Heart left ventricle (tissue), 16 donors: ENCODE measurements at regions not wholly inside any gene's neighbourhood (a gene's known extent, or its start where the extent isn't known, plus 50 kb on each side); places are given as distances from the start of the nearest gene placed in this dataset.

Source experiments
- ATAC-seq, 4 donors: fragments of 200-7000 bp; cut with Tn5 transposase; one replicate each; pipeline ENCODE4 v1.9.1; 2020 to 2022; ENCODE audit warnings: moderate library complexity in 4 of 4, mild to moderate bottlenecking in 3 of 4, moderate number of reproducible peaks in 1 of 4
- DNase-seq, 5 donors: peaks; one replicate each; pipeline ENCODE4 v3.0.0-alpha.2; 2020
- H3K27ac ChIP-seq, 12 donors: fragments of 200-600 bp; sonication (generic) in 4 of 12; one replicate each; pipeline versions ENCODE4 v1.5.0 to v1.8.0; 2016 to 2022; ENCODE audit warnings: mild to moderate bottlenecking in 2 of 12
- H3K27me3 ChIP-seq, 9 donors: fragments of 200-600 bp; sonication (generic) in 2 of 9; one replicate each; pipeline versions ENCODE4 v1.5.1 to v1.8.0; 2016 to 2022; ENCODE audit warnings: mild to moderate bottlenecking in 3 of 9
- H3K36me3 ChIP-seq, 9 donors: fragments of 200-600 bp; sonication (generic) in 2 of 9; one replicate each; pipeline versions ENCODE4 v1.5.0 to v1.8.0; 2018 to 2022; ENCODE audit warnings: mild to moderate bottlenecking in 2 of 9
- H3K4me1 ChIP-seq, 12 donors: fragments of 200-600 bp; sonication (generic) in 4 of 12; one replicate each; pipeline versions ENCODE4 v1.5.0 to v1.8.0; 2016 to 2022; ENCODE audit warnings: mild to moderate bottlenecking in 3 of 12
- H3K4me3 ChIP-seq, 12 donors: fragments of 200-600 bp; sonication (generic) in 4 of 12; one replicate each; pipeline versions ENCODE4 v1.5.0 to v1.8.0; 2017 to 2022; ENCODE audit warnings: mild to moderate bottlenecking in 9 of 12, moderate library complexity in 4 of 12
- H3K9me3 ChIP-seq, 12 donors: fragments of 200-600 bp; sonication (generic) in 4 of 12; one replicate each; pipeline versions ENCODE4 v1.5.0 to v1.8.0; 2016 to 2022; ENCODE audit warnings: mild to moderate bottlenecking in 1 of 12
- POLR2A ChIP-seq, 2 donors: fragments of 450-650 bp; IDR thresholded peaks; one replicate each; pipeline ENCODE4 v1.6.1; 2017; ENCODE audit warnings: antibody characterized with exemption in 2 of 2, mild to moderate bottlenecking in 2 of 2, moderate library complexity in 2 of 2
- WGBS, 4 donors: extraction: QIAGEN DNeasy Blood & Tissue Kit in 2 of 4; methylation state at CpG; one replicate each; pipeline versions ENCODE4 v1.1.5 to v1.1.7; 2013 to 2018; 5-methylcytosine and 5-hydroxymethylcytosine counted together
- intact Hi-C, 10 donors: fragments of 100-400 bp; cut with DNase I; formaldehyde crosslinking; loops; one replicate each; pipeline versions ENCODE4 v1.11.1 to v1.14.2; 2022
- TF ChIP-seq, protein P1 (sequence below), 12 donors: fragments of 200-600 bp; sonication (generic) in 4 of 12; IDR thresholded peaks; one replicate each; pipeline versions ENCODE4 v1.5.0 to v1.8.0; 2018 to 2022; ENCODE audit warnings: antibody characterized with exemption in 12 of 12, mild to moderate bottlenecking in 5 of 12
- donor health status: ischemic (EF 13 %, LVEDD 7.1; RV severe dilation, severe dysfunction).
- donor health status: healthy with polysubstance abuse.
- donor health status: DM: no; HTN: yes; CAD: no.
- donor health status: DM: no; HTN: no; CAD: no.
- donor health status: ischemic (EF 25% LVEDD 6.9; RV normal size, moderate dysfunction).
- donor health status: ischemic (EF 25% LVEDD 5.7; RV mildly dilated, moderate dysfunction).
- donor health status: healthy.
- donor health status: DM: yes; HTN: yes; CAD: no.
- donor health status: ischemic (EF 35%, LVEDD 5.7; RV mildly dilated, moderate dysfunction).
- donor health status: nonischemic (EF 11% LVEDD 7.7; RV severe dilation, severe dysfunction).
- donor health status: DM: yes; HTN: yes; CAD: no.
- donor health status: PGD.
- donor health status: ischemic (EF 29% LVEDD 5.4; RV normal size, mild dysfunction).
- donor health status: nonischemic (EF 23%, LVEDD 6.1; RV moderate dilation, normal function).

DNA sequence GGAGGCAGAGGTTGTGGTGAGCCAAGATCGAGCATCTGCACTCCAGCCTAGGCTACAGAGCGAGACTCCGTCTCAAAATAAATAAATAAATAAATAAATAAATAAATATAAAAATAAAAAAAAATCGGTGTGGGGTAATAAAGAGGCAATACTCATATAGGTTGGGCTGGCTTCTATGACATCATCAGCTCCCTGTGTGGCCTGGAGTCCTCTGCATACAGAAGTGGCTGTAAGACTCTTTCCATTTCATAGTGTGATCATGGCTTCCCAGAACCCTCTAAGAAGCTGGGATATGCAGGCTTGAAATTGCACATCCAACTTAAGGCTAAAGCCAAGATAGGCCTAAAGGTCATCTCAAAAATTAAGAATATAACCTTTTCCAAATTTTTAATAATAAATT lies 101.6 kb downstream of the ZIC4 start:
- H3K36me3 ChIP-seq = no peaks in the 10 kb centered on the region
- no peaks in the 10 kb centered on the region for H3K4me1 ChIP-seq
- TF ChIP-seq POLR2A (IDR thresholded peaks at IDR 0.05) = no peak
- TF ChIP-seq, protein P1, sequence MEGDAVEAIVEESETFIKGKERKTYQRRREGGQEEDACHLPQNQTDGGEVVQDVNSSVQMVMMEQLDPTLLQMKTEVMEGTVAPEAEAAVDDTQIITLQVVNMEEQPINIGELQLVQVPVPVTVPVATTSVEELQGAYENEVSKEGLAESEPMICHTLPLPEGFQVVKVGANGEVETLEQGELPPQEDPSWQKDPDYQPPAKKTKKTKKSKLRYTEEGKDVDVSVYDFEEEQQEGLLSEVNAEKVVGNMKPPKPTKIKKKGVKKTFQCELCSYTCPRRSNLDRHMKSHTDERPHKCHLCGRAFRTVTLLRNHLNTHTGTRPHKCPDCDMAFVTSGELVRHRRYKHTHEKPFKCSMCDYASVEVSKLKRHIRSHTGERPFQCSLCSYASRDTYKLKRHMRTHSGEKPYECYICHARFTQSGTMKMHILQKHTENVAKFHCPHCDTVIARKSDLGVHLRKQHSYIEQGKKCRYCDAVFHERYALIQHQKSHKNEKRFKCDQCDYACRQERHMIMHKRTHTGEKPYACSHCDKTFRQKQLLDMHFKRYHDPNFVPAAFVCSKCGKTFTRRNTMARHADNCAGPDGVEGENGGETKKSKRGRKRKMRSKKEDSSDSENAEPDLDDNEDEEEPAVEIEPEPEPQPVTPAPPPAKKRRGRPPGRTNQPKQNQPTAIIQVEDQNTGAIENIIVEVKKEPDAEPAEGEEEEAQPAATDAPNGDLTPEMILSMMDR (IDR thresholded peaks at IDR 0.05) = no peak
- intact Hi-C loops = no loop called here
- no peak overlapping the region for H3K27ac ChIP-seq
- no peaks in the 10 kb centered on the region for H3K9me3 ChIP-seq
- 84 to 93% (median 92%) methylated on average over 4 of the region's 4 CpGs for WGBS, 4 donors
- no peaks in the 10 kb centered on the region for H3K27me3 ChIP-seq
- no peak overlapping the region for H3K4me3 ChIP-seq
- no peak for ATAC-seq
- no peak for DNase-seq

DNA sequence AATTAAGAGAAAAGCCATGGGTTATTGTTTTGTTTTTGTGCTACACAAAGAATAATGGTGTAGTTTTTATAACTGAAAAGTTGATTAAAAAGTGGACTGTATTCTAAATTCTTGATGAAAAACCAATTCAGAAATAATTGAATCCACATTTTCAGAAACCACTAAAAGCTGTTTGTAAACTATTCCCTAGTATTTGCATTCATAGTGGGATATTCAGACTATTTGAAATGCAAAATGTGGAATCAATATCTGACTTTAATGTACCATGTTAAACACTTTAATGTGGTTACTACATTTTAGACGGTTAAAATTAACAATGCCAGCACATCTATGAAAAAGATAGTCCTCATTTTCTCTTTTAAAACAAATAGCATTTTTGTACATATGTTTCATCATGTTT lies 104.6 kb downstream of the ZIC4 start:
- no peak for TF ChIP-seq POLR2A (IDR thresholded peaks at IDR 0.05)
- TF ChIP-seq, protein P1 (IDR thresholded peaks at IDR 0.05) = no peak
- Histone ChIP-seq H3K9me3 (no peaks in the 10 kb centered on the region), H3K4me3 (no peak overlapping the region), H3K27ac (no peak overlapping the region), H3K4me1 (peaks cover 0 to 4% (median 0%) of the 10 kb centered on the region in 12 donors), H3K27me3 (no peaks in the 10 kb centered on the region), H3K36me3 (no peaks in the 10 kb centered on the region)
- intact Hi-C loops = no loop called here
- 73 to 90% (median 87%) methylated on average over 1 of the region's 1 CpG for WGBS, 4 donors
- DNase-seq (no peak), ATAC-seq (no peak)

DNA sequence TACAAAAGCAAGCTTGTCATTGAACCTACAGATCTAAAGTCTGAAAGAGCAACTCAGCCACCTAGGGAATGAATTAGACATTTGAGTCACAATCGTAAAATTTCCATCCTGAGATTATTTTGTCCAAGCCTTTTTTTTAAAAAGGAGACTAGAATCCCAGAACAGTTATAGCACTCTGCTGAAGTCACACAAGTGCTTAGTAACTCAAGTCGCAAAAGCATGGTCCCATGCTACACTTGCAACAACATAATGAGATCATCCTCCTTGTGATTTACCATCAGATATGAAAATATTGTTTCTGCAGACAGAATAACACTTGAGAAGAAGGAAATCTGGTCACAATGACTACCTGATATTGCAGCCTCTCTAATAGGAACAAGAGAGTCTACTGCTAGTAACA lies 106.7 kb downstream of the ZIC4 start:
- H3K4me1 ChIP-seq = peaks cover 0 to 4% (median 0%) of the 10 kb centered on the region in 12 donors
- no peaks in the 10 kb centered on the region for H3K36me3 ChIP-seq
- ATAC-seq = no peak

DNA sequence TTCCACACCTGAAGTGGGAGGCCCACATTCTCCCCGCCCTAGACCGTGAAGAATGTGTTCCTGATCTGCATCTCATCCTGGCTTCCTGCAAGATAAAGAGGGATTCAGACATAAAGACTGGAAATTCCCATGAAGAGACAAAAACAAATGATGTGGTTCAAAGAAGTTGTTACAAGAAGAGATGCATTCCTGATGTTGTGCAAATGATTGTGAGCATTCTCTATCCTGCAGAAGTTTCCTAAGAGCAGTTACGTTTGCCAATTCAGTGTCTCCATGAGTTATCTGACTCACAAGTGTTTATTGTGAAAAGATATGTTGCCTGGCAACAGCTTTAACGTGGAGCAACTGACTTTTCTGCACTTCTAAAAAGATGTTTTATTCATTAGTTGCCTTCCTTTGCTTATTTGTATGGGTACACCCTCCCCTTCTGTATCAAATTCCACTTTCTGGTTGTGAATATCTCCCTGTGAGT lies 107.8 kb downstream of the ZIC4 start:
- peak in 2 of 4 donors; percentile 41 to 42 for ATAC-seq
- H3K4me1 ChIP-seq = peaks cover 0 to 4% (median 0%) of the 10 kb centered on the region in 12 donors
- intact Hi-C loops = no loop called here
- no peak overlapping the region for H3K4me3 ChIP-seq
- no peak for TF ChIP-seq POLR2A (IDR thresholded peaks at IDR 0.05)
- TF ChIP-seq, protein P1 (IDR thresholded peaks at IDR 0.05) = no peak
- H3K27ac ChIP-seq = no peak overlapping the region
- no peaks in the 10 kb centered on the region for H3K36me3 ChIP-seq
- DNase-seq = no peak
- H3K9me3 ChIP-seq = no peaks in the 10 kb centered on the region
- no peaks in the 10 kb centered on the region for H3K27me3 ChIP-seq
- 4 to 12% (median 6%) methylated on average over 4 of the region's 4 CpGs for WGBS, 4 donors

More for the DNA sequence above, 106.7 kb downstream of the ZIC4 start:
- no peaks in the 10 kb centered on the region for H3K9me3 ChIP-seq
- DNase-seq = no peak
- no peak overlapping the region for H3K4me3 ChIP-seq
- 67 to 74% (median 71%) methylated on average over 2 of the region's 2 CpGs for WGBS, 4 donors
- H3K27ac ChIP-seq = no peak overlapping the region
- H3K27me3 ChIP-seq = no peaks in the 10 kb centered on the region
- no peak for TF ChIP-seq POLR2A (IDR thresholded peaks at IDR 0.05)
- TF ChIP-seq, protein P1 (IDR thresholded peaks at IDR 0.05) = no peak
- intact Hi-C loops = no loop called here
